MCF 10A (cell line): ENCODE measurements at regions not wholly inside any gene's neighbourhood (a gene's known extent, or its start where the extent isn't known, plus 50 kb on each side); places are given as distances from the start of the nearest gene placed in this dataset.

Experiments used
- BruUV-seq: library from RNA; stranded (reverse); fragments of 400-500 nt; replicated peaks from 2 replicates; lab custom pipeline; 2021; lab: Mats Ljungman, UMichigan
- CTCF ChIA-PET: fragments of 300-600 bp; sonication (Branson Sonifier 250); formaldehyde crosslinking; extraction: SDS; loops from one replicate; lab custom pipeline; 2021; ENCODE audit warnings: antibody characterized with exemption, inconsistent platforms; lab: Yijun Ruan, JAX
- POLR2A ChIA-PET: fragments of 300-600, 350-650 bp; sonication (Branson Sonifier 250); formaldehyde crosslinking; extraction: SDS; loops from one replicate; lab custom pipeline; 2020; ENCODE audit warnings: antibody characterized with exemption, inconsistent platforms; lab: Yijun Ruan, JAX
- DNase-seq: peaks from one replicate; pipeline ENCODE4 v3.0.0-alpha.2; 2018; ENCODE audit not compliant: unreplicated experiment
- H3K27ac Mint-ChIP-seq: one replicate; pipeline ENCODE4 v1.8.0; 2022; ENCODE audit warnings: mild to moderate bottlenecking, low read depth, mixed read lengths; ENCODE audit not compliant: unreplicated experiment
- H3K27me3 Mint-ChIP-seq: one replicate; pipeline ENCODE4 v1.8.0; 2022; ENCODE audit warnings: mixed read lengths; ENCODE audit not compliant: insufficient read depth, unreplicated experiment
- H3K36me3 Mint-ChIP-seq: one replicate; pipeline ENCODE4 v1.8.0; 2022; ENCODE audit warnings: mild to moderate bottlenecking, moderate library complexity, mixed read lengths; ENCODE audit not compliant: insufficient read depth, unreplicated experiment
- H3K4me1 Mint-ChIP-seq: one replicate; pipeline ENCODE4 v1.8.0; 2022; ENCODE audit warnings: mixed read lengths; ENCODE audit not compliant: insufficient read depth, unreplicated experiment
- H3K4me3 Mint-ChIP-seq: one replicate; pipeline ENCODE4 v1.8.0; 2022; ENCODE audit warnings: mild to moderate bottlenecking, moderate library complexity, mixed read lengths; ENCODE audit not compliant: unreplicated experiment
- H3K9me3 Mint-ChIP-seq: one replicate; pipeline ENCODE4 v1.8.0; 2022; ENCODE audit warnings: mixed read lengths; ENCODE audit not compliant: unreplicated experiment
- CTCF ChIP-seq: fragments of 200-600 bp; IDR thresholded peaks from one replicate; pipeline ENCODE4 v1.8.0; 2022; ENCODE audit warnings: antibody characterized with exemption, mild to moderate bottlenecking; ENCODE audit not compliant: unreplicated experiment
- intact Hi-C: fragments of 100-400 bp; cut with micrococcal nuclease; formaldehyde crosslinking; loops from 2 replicates; pipeline ENCODE4 v1.14.1; 2022

DNA sequence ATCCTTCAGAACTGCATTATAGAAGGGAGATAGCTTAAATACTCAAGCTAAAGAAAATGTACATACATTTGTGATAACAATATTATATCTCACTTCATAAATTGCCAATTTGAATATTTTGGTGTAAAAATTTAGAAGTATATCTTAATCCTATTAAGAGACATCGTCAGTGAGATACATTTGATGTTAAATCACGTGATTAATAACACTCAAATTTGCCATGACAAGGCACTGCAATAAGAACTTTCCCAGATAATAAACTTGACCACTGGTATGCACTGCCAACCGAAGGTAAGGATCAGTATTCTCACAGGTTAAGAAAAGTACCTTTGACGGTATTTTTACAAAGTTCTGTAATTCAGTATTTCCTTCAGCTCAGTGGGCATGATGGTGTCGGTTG lies 764.7 kb upstream of the FRG1 start:
- DNase-seq = no peak
- H3K4me1 Mint-ChIP-seq = no peaks in the 10 kb centered on the region
- intact Hi-C loops = no loop called here
- H3K27ac Mint-ChIP-seq = no peak overlapping the region
- no peaks in the 10 kb centered on the region for H3K9me3 Mint-ChIP-seq
- CTCF ChIA-PET = interaction anchor here (0.6 to 1.1 kb wide), 2 partner anchors 11 to 27 kb away, joined by 3 to 4 read pairs; no protein-coding TSS in a partner anchor
- H3K36me3 Mint-ChIP-seq = peaks cover 5% of the 10 kb centered on the region
- BruUV-seq = no TSS peak
- TF ChIP-seq CTCF = no peak
- POLR2A ChIA-PET = no interaction called here
- H3K27me3 Mint-ChIP-seq = no peaks in the 10 kb centered on the region
- H3K4me3 Mint-ChIP-seq = no peak overlapping the region

- TF ChIP-seq CTCF = no peak
- Mint-ChIP-seq H3K27me3 (no peaks in the 10 kb centered on the region), H3K27ac (no peak overlapping the region), H3K4me3 (no peak overlapping the region), H3K36me3 (no peaks in the 10 kb centered on the region), H3K4me1 (no peaks in the 10 kb centered on the region), H3K9me3 (no peaks in the 10 kb centered on the region)
- POLR2A ChIA-PET = no interaction called here
- BruUV-seq = no TSS peak
- peak; percentile 15 for DNase-seq
- intact Hi-C loops = no loop called here
- CTCF ChIA-PET = interaction anchor here (0.7 to 1.1 kb wide), 3 partner anchors 10 to 235 kb away, joined by 3 read pairs; no protein-coding TSS in a partner anchor
Measured at GRCh38 chr4:189177130-189177529, 763.5 kb upstream of the FRG1 start.

DNA sequence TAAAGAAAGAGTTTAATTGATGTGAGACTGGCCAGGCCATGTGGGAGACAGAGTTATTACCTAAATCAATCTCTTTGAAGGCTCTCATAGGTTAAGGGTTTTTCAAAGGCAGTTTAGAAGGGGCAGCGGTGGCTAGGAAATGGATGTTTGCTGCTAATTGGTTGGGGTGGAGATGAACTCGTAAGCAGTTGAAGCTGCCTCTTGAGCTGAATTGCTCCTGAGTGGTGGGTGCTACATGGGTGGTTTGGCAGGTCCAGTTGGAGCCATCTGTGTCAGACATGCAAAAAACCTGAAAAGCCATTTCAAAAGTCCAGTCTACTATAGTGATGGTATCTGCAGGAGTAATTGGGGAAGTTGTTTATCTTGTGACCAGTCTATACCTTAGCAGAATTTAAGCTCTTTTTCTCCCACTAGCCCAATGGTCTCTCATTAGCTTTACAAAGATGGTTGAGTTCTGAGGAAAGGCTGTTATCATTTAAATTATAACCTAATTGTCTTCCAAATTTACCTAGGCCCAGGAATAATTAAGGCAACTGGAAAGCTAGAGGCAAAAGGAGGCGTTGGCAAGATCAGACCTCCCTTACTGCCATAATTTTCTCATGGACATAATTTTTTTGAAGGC lies 762.4 kb upstream of the FRG1 start:
- CTCF ChIA-PET = interaction anchor here (0.8 kb wide), 1 partner anchor 24 kb away, joined by 3 read pairs; no protein-coding TSS in a partner anchor
- BruUV-seq = no TSS peak
- H3K4me1 Mint-ChIP-seq = no peaks in the 10 kb centered on the region
- no peak for DNase-seq
- H3K27me3 Mint-ChIP-seq = no peaks in the 10 kb centered on the region
- TF ChIP-seq CTCF = no peak
- H3K4me3 Mint-ChIP-seq = no peak overlapping the region
- no peaks in the 10 kb centered on the region for H3K36me3 Mint-ChIP-seq
- H3K27ac Mint-ChIP-seq = no peak overlapping the region
- POLR2A ChIA-PET = no interaction called here
- intact Hi-C loops = no loop called here
- H3K9me3 Mint-ChIP-seq = no peaks in the 10 kb centered on the region

DNA sequence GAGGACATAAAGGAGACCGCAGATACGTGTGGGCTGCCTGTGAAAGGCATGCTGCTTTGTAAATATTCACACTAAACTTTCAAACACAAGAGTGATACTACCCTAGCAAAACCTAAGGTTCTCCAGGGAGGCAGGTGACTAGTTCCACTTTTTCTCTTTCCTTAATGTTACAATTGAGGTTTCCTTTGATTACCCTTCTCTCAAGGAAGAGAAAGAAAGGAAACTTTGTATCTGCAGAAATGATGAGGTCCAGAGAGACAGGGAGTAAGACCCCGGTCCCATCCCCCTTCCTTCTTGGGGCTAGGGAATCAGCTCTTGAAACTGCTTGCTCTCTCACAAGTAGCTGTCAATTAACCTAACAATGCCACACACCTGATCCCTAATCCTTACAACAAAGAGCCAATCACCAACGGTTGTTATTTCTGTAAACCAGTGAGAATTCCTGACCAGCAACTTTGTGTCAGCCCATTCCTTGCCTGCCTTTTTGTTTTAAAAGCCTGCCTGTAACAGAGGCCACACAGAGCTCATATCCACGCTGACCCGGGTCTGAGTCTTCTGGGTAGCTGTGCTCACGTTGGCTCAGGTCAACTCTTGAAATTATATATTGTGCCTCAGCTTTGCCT lies 754.8 kb upstream of the FRG1 start:
- H3K9me3 Mint-ChIP-seq = peaks cover under 1% of the 10 kb centered on the region
- no peak overlapping the region for H3K27ac Mint-ChIP-seq
- intact Hi-C loops = no loop called here
- H3K36me3 Mint-ChIP-seq = no peaks in the 10 kb centered on the region
- ChIA-PET CTCF (no interaction called here), POLR2A (no interaction called here)
- H3K27me3 Mint-ChIP-seq = no peaks in the 10 kb centered on the region
- DNase-seq = no peak
- no peak overlapping the region for H3K4me3 Mint-ChIP-seq
- BruUV-seq = no TSS peak
- no peaks in the 10 kb centered on the region for H3K4me1 Mint-ChIP-seq
- TF ChIP-seq CTCF = no peak
